ENCODE measurements at regions not wholly inside any gene's neighbourhood (a gene's known extent, or its start where the extent isn't known, plus 50 kb on each side); places are given as distances from the start of the nearest gene placed in this dataset.

GRCh38 chr18:44497757-44498490 lies 182.8 kb upstream of the SETBP1 start:
- TF ChIP-seq CTCF (IDR thresholded peaks at IDR 0.05; ENCODE audit: low read depth, low read length) (no peak), MAX (IDR thresholded peaks at IDR 0.05; ENCODE audit: low read depth, low read length) (no peak)
